ENCODE measurements at regions not wholly inside any gene's neighbourhood (a gene's known extent, or its start where the extent isn't known, plus 50 kb on each side); places are given as distances from the start of the nearest gene placed in this dataset.

GRCh38 chr12:124188561-124189405 is 106.1 kb upstream of the RFLNA start:
- no peak for DNase-seq (ENCODE audit: low spot score)

GRCh38 chr12:124190312-124191023 is 104.4 kb upstream of the RFLNA start:
- no peak for DNase-seq (ENCODE audit: low spot score)

GRCh38 chr12:124191024-124191359 is 103.9 kb upstream of the RFLNA start:
- no peak for DNase-seq (ENCODE audit: low spot score)

- no peak for DNase-seq (ENCODE audit: low spot score)
Measured at GRCh38 chr12:124191966-124192365, 102.9 kb upstream of the RFLNA start.

GRCh38 chr12:124194264-124194892 is 100.5 kb upstream of the RFLNA start:
- DNase-seq (ENCODE audit: low spot score): no peak

GRCh38 chr12:124194893-124195566 is 99.9 kb upstream of the RFLNA start:
- DNase-seq (ENCODE audit: low spot score): no peak

GRCh38 chr12:124195567-124195942 is 99.3 kb upstream of the RFLNA start:
- DNase-seq (ENCODE audit: low spot score): no peak

GRCh38 chr12:124196236-124196635 is 98.7 kb upstream of the RFLNA start:
- no peak for DNase-seq (ENCODE audit: low spot score)

GRCh38 chr12:124201248-124201647 is 93.6 kb upstream of the RFLNA start:
- no peak for DNase-seq (ENCODE audit: low spot score)

- DNase-seq (ENCODE audit: low spot score): no peak
Measured at GRCh38 chr12:124203176-124203575, 91.7 kb upstream of the RFLNA start.

GRCh38 chr12:124205405-124205804 is 89.5 kb upstream of the RFLNA start:
- no peak for DNase-seq (ENCODE audit: low spot score)

- DNase-seq (ENCODE audit: low spot score): no peak
Measured at GRCh38 chr12:124207049-124207448, 87.8 kb upstream of the RFLNA start.

GRCh38 chr12:124207617-124208016 is 87.3 kb upstream of the RFLNA start:
- no peak for DNase-seq (ENCODE audit: low spot score)

- no peak for DNase-seq (ENCODE audit: low spot score)
Measured at GRCh38 chr12:124208489-124208888, 86.4 kb upstream of the RFLNA start.

- no peak for DNase-seq (ENCODE audit: low spot score)
Measured at GRCh38 chr12:124210991-124211577, 83.8 kb upstream of the RFLNA start.

GRCh38 chr12:124211753-124212152 is 83.1 kb upstream of the RFLNA start:
- no peak for DNase-seq (ENCODE audit: low spot score)

- DNase-seq (ENCODE audit: low spot score): no peak
Measured at GRCh38 chr12:124213666-124214347, 81.1 kb upstream of the RFLNA start.

- DNase-seq (ENCODE audit: low spot score): no peak
Measured at GRCh38 chr12:124214574-124214973, 80.3 kb upstream of the RFLNA start.

GRCh38 chr12:124216966-124217365 is 77.9 kb upstream of the RFLNA start:
- no peak for DNase-seq (ENCODE audit: low spot score)

GRCh38 chr12:124217508-124218242 is 77.2 kb upstream of the RFLNA start:
- no peak for DNase-seq (ENCODE audit: low spot score)

GRCh38 chr12:124218243-124218560 is 76.7 kb upstream of the RFLNA start:
- DNase-seq (ENCODE audit: low spot score): no peak
